ENCODE measurements at regions not wholly inside any gene's neighbourhood (a gene's known extent, or its start where the extent isn't known, plus 50 kb on each side); places are given as distances from the start of the nearest gene placed in this dataset.

- Histone ChIP-seq H3K9me2 (ENCODE audit: insufficient read depth) (peaks cover 6% of the 10 kb centered on the region; the same call in 1 of the 2 replicates), H3K4me2 (no peak overlapping the region), H3F3A (replicated peaks; ENCODE audit: low read depth) (no peaks in the 10 kb centered on the region), H3K27me3 (ENCODE audit: insufficient read depth) (no peaks in the 10 kb centered on the region), H3K4me3 (no peak overlapping the region), H3K79me2 (replicated peaks; ENCODE audit: insufficient read depth) (no peaks in the 10 kb centered on the region), H2AFZ (no peak overlapping the region), H3K36me3 (ENCODE audit: insufficient read depth) (no peaks in the 10 kb centered on the region), H4K20me1 (replicated peaks; ENCODE audit: insufficient read depth) (no peaks in the 10 kb centered on the region), H3K27ac (ENCODE audit: low read depth) (no peak overlapping the region), H3K4me1 (ENCODE audit: insufficient read depth) (no peaks in the 10 kb centered on the region)
- ATAC-seq (no peak), DNase-seq (ENCODE audit: low spot score) (no peak)
- TF ChIP-seq CTCF (conservative IDR thresholded peaks at IDR 0.05; ENCODE audit: low read depth in 2 of 2) = no peak
- TF ChIP-seq POLR2AphosphoS5 (IDR thresholded peaks at IDR 0.05; ENCODE audit: low read depth) = no peak
- no peak for TF ChIP-seq ZNF114 (CRISPR knock-in tag; IDR thresholded peaks at IDR 0.05)
- TF ChIP-seq EZH2 (IDR thresholded peaks at IDR 0.05; ENCODE audit: low read depth, unreplicated experiment) = no peak
- TF ChIP-seq STAT1 (IDR thresholded peaks at IDR 0.05; ENCODE audit: unreplicated experiment) = no peak
- TF ChIP-seq CREB1 (CRISPR knock-in tag; IDR thresholded peaks at IDR 0.05; ENCODE audit: low read depth) = no peak
- TF ChIP-seq, protein P1, sequence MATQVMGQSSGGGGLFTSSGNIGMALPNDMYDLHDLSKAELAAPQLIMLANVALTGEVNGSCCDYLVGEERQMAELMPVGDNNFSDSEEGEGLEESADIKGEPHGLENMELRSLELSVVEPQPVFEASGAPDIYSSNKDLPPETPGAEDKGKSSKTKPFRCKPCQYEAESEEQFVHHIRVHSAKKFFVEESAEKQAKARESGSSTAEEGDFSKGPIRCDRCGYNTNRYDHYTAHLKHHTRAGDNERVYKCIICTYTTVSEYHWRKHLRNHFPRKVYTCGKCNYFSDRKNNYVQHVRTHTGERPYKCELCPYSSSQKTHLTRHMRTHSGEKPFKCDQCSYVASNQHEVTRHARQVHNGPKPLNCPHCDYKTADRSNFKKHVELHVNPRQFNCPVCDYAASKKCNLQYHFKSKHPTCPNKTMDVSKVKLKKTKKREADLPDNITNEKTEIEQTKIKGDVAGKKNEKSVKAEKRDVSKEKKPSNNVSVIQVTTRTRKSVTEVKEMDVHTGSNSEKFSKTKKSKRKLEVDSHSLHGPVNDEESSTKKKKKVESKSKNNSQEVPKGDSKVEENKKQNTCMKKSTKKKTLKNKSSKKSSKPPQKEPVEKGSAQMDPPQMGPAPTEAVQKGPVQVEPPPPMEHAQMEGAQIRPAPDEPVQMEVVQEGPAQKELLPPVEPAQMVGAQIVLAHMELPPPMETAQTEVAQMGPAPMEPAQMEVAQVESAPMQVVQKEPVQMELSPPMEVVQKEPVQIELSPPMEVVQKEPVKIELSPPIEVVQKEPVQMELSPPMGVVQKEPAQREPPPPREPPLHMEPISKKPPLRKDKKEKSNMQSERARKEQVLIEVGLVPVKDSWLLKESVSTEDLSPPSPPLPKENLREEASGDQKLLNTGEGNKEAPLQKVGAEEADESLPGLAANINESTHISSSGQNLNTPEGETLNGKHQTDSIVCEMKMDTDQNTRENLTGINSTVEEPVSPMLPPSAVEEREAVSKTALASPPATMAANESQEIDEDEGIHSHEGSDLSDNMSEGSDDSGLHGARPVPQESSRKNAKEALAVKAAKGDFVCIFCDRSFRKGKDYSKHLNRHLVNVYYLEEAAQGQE (IDR thresholded peaks at IDR 0.05; ENCODE audit: unreplicated experiment) = no peak
- TF ChIP-seq NANOG (IDR thresholded peaks at IDR 0.05; ENCODE audit: borderline replicate concordance) = no peak
- TF ChIP-seq, protein P2, sequence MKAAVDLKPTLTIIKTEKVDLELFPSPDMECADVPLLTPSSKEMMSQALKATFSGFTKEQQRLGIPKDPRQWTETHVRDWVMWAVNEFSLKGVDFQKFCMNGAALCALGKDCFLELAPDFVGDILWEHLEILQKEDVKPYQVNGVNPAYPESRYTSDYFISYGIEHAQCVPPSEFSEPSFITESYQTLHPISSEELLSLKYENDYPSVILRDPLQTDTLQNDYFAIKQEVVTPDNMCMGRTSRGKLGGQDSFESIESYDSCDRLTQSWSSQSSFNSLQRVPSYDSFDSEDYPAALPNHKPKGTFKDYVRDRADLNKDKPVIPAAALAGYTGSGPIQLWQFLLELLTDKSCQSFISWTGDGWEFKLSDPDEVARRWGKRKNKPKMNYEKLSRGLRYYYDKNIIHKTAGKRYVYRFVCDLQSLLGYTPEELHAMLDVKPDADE (IDR thresholded peaks at IDR 0.05) = no peak
- no peak for TF ChIP-seq JUNB (IDR thresholded peaks at IDR 0.05; ENCODE audit: unreplicated experiment)
- no peak for TF ChIP-seq ZNF331 (CRISPR knock-in tag; IDR thresholded peaks at IDR 0.05; ENCODE audit: low read depth)
- TF ChIP-seq EZH2phosphoT487 (IDR thresholded peaks at IDR 0.05; ENCODE audit: unreplicated experiment) = no peak
- TF ChIP-seq, protein P3, sequence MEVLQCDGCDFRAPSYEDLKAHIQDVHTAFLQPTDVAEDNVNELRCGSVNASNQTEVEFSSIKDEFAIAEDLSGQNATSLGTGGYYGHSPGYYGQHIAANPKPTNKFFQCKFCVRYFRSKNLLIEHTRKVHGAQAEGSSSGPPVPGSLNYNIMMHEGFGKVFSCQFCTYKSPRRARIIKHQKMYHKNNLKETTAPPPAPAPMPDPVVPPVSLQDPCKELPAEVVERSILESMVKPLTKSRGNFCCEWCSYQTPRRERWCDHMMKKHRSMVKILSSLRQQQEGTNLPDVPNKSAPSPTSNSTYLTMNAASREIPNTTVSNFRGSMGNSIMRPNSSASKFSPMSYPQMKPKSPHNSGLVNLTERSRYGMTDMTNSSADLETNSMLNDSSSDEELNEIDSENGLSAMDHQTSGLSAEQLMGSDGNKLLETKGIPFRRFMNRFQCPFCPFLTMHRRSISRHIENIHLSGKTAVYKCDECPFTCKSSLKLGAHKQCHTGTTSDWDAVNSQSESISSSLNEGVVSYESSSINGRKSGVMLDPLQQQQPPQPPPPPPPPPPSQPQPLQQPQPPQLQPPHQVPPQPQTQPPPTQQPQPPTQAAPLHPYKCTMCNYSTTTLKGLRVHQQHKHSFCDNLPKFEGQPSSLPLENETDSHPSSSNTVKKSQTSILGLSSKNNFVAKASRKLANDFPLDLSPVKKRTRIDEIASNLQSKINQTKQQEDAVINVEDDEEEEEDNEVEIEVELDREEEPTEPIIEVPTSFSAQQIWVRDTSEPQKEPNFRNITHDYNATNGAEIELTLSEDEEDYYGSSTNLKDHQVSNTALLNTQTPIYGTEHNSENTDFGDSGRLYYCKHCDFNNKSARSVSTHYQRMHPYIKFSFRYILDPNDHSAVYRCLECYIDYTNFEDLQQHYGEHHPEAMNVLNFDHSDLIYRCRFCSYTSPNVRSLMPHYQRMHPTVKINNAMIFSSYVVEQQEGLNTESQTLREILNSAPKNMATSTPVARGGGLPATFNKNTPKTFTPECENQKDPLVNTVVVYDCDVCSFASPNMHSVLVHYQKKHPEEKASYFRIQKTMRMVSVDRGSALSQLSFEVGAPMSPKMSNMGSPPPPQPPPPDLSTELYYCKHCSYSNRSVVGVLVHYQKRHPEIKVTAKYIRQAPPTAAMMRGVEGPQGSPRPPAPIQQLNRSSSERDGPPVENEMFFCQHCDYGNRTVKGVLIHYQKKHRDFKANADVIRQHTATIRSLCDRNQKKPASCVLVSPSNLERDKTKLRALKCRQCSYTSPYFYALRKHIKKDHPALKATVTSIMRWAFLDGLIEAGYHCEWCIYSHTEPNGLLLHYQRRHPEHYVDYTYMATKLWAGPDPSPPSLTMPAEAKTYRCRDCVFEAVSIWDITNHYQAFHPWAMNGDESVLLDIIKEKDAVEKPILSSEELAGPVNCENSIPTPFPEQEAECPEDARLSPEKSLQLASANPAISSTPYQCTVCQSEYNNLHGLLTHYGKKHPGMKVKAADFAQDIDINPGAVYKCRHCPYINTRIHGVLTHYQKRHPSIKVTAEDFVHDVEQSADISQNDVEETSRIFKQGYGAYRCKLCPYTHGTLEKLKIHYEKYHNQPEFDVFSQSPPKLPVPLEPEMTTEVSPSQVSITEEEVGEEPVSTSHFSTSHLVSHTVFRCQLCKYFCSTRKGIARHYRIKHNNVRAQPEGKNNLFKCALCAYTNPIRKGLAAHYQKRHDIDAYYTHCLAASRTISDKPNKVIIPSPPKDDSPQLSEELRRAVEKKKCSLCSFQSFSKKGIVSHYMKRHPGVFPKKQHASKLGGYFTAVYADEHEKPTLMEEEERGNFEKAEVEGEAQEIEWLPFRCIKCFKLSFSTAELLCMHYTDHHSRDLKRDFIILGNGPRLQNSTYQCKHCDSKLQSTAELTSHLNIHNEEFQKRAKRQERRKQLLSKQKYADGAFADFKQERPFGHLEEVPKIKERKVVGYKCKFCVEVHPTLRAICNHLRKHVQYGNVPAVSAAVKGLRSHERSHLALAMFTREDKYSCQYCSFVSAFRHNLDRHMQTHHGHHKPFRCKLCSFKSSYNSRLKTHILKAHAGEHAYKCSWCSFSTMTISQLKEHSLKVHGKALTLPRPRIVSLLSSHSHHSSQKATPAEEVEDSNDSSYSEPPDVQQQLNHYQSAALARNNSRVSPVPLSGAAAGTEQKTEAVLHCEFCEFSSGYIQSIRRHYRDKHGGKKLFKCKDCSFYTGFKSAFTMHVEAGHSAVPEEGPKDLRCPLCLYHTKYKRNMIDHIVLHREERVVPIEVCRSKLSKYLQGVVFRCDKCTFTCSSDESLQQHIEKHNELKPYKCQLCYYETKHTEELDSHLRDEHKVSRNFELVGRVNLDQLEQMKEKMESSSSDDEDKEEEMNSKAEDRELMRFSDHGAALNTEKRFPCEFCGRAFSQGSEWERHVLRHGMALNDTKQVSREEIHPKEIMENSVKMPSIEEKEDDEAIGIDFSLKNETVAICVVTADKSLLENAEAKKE (CRISPR knock-in tag; IDR thresholded peaks at IDR 0.05) = no peak
- no peaks in the 10 kb centered on the region for H3K36me3 Mint-ChIP-seq (ENCODE audit: low read depth)
- no peaks in the 10 kb centered on the region; the same call in 2 of the 3 replicates for H3K9me3 Mint-ChIP-seq
- H3K27ac Mint-ChIP-seq = no peak overlapping the region
- peaks cover 4% of the 10 kb centered on the region; the same call in 1 of the 3 replicates for H3K4me1 Mint-ChIP-seq
- H3K27me3 Mint-ChIP-seq (ENCODE audit: insufficient read depth, low read depth, poor library complexity) = peaks cover 2% of the 10 kb centered on the region
- no peak overlapping the region for H3K4me3 Mint-ChIP-seq
Measured at GRCh38 chr2:226669905-226670304, 129.7 kb downstream of the IRS1 start.
